ENCODE measurements at regions not wholly inside any gene's neighbourhood (a gene's known extent, or its start where the extent isn't known, plus 50 kb on each side); places are given as distances from the start of the nearest gene placed in this dataset.

DNA sequence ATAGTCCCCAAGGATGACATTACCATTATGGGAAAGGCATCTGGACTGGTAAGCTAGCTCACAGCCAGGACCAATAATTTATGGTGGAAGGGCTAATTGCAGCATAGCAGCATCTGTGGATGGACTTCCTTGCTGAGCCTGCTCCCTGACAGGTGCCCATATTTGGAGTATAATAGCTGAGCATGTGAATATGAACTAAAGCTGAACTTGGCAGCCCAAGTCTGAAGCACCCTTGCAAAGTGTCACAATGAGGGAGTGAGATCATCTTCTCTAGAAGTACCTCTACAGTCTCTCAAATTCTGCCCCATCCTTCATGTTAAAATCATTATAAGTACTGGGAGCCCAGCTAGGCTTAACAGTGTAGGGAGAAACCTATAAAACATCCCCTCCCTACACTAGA, 128.2 kb upstream of the INPP4B start:
- Histone ChIP-seq H3K9me3 (ENCODE audit: control insufficient read depth in 1 of 2, low read length in 2 of 2) (no peaks in the 10 kb centered on the region), H3K36me3 (ENCODE audit: control insufficient read depth in 1 of 2, insufficient read depth in 2 of 2, low read length in 2 of 2) (no peaks in the 10 kb centered on the region), H3K4me3 (ENCODE audit: low read depth in 1 of 2, low read length in 2 of 2) (no peak overlapping the region), H3K27ac (ENCODE audit: low read length) (no peak overlapping the region), H3K4me1 (ENCODE audit: control insufficient read depth in 1 of 2, insufficient read depth in 2 of 2, low read length in 2 of 2) (no peaks in the 10 kb centered on the region), H3K27me3 (ENCODE audit: low read depth, low read length) (no peaks in the 10 kb centered on the region)

GRCh38 chr4:142975618-142976017, 129.5 kb upstream of the INPP4B start:
- H3K36me3 ChIP-seq (ENCODE audit: control insufficient read depth in 1 of 2, insufficient read depth in 2 of 2, low read length in 2 of 2) = no peaks in the 10 kb centered on the region
- H3K27me3 ChIP-seq (ENCODE audit: low read depth, low read length) = no peaks in the 10 kb centered on the region
- no peaks in the 10 kb centered on the region for H3K9me3 ChIP-seq (ENCODE audit: control insufficient read depth in 1 of 2, low read length in 2 of 2)
- H3K27ac ChIP-seq (ENCODE audit: low read length) = no peak overlapping the region
- H3K4me1 ChIP-seq (ENCODE audit: control insufficient read depth in 1 of 2, insufficient read depth in 2 of 2, low read length in 2 of 2) = no peaks in the 10 kb centered on the region
- H3K4me3 ChIP-seq (ENCODE audit: low read depth in 1 of 2, low read length in 2 of 2) = no peak overlapping the region

GRCh38 chr4:142976482-142976881, 130.4 kb upstream of the INPP4B start:
- no peaks in the 10 kb centered on the region for H3K27me3 ChIP-seq (ENCODE audit: low read depth, low read length)
- H3K9me3 ChIP-seq (ENCODE audit: control insufficient read depth in 1 of 2, low read length in 2 of 2) = no peaks in the 10 kb centered on the region

DNA sequence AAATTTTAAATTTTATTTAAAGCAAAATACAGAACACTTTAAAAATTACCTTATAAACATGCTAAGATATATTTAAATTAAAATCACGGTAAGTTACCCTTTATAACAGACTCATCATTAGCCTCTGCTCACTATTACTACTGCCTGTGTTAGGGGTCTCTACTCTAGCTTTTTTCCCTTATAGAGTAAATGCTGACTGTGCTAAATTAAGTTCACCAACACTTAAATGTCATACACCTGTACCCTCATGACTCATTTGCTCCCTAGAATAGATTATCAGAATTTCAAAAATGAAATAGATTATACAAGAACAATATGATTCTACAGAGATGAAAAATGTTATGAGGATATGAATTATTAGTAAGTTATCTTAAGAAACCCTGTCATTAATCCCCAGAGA, 131.1 kb upstream of the INPP4B start:
- H3K4me3 ChIP-seq (ENCODE audit: low read depth in 1 of 2, low read length in 2 of 2) = no peak overlapping the region
- H3K27ac ChIP-seq (ENCODE audit: low read length) = no peak overlapping the region
- H3K9me3 ChIP-seq (ENCODE audit: control insufficient read depth in 1 of 2, low read length in 2 of 2) = no peaks in the 10 kb centered on the region
- H3K27me3 ChIP-seq (ENCODE audit: low read depth, low read length) = no peaks in the 10 kb centered on the region
- H3K4me1 ChIP-seq (ENCODE audit: control insufficient read depth in 1 of 2, insufficient read depth in 2 of 2, low read length in 2 of 2) = no peaks in the 10 kb centered on the region
- H3K36me3 ChIP-seq (ENCODE audit: control insufficient read depth in 1 of 2, insufficient read depth in 2 of 2, low read length in 2 of 2) = no peaks in the 10 kb centered on the region

More at GRCh38 chr4:142976482-142976881, 130.4 kb upstream of the INPP4B start:
- no peak overlapping the region for H3K4me3 ChIP-seq (ENCODE audit: low read depth in 1 of 2, low read length in 2 of 2)
- H3K4me1 ChIP-seq (ENCODE audit: control insufficient read depth in 1 of 2, insufficient read depth in 2 of 2, low read length in 2 of 2) = no peaks in the 10 kb centered on the region
- H3K27ac ChIP-seq (ENCODE audit: low read length) = no peak overlapping the region
- no peaks in the 10 kb centered on the region for H3K36me3 ChIP-seq (ENCODE audit: control insufficient read depth in 1 of 2, insufficient read depth in 2 of 2, low read length in 2 of 2)

DNA sequence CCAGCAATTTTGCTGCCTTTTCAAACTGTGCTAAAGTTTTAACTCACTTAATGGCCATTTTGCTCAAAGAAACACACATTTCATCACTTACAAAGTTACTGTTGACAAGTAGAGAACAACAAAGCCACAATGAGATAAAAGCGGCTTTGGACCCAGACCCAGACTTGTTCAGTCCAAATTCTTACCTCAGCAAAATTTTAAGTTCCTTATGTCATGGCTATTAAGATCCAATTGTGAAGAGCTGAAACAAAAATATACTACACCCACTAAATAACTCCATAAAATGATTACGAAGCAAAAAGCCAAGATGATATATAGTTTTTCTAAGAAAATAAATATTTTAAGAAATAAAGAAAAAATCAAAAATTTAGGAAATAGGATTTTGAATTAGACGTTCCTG, 137.0 kb upstream of the INPP4B start:
- Histone ChIP-seq H3K27me3 (ENCODE audit: low read depth, low read length) (no peaks in the 10 kb centered on the region), H3K4me3 (ENCODE audit: low read depth in 1 of 2, low read length in 2 of 2) (no peak overlapping the region), H3K9me3 (ENCODE audit: control insufficient read depth in 1 of 2, low read length in 2 of 2) (no peaks in the 10 kb centered on the region), H3K4me1 (ENCODE audit: control insufficient read depth in 1 of 2, insufficient read depth in 2 of 2, low read length in 2 of 2) (no peaks in the 10 kb centered on the region), H3K27ac (ENCODE audit: low read length) (no peak overlapping the region), H3K36me3 (ENCODE audit: control insufficient read depth in 1 of 2, insufficient read depth in 2 of 2, low read length in 2 of 2) (no peaks in the 10 kb centered on the region)

- Histone ChIP-seq H3K9me3 (ENCODE audit: control insufficient read depth in 1 of 2, low read length in 2 of 2) (no peaks in the 10 kb centered on the region), H3K36me3 (ENCODE audit: control insufficient read depth in 1 of 2, insufficient read depth in 2 of 2, low read length in 2 of 2) (no peaks in the 10 kb centered on the region), H3K4me3 (ENCODE audit: low read depth in 1 of 2, low read length in 2 of 2) (no peak overlapping the region), H3K27ac (ENCODE audit: low read length) (no peak overlapping the region), H3K27me3 (ENCODE audit: low read depth, low read length) (no peaks in the 10 kb centered on the region), H3K4me1 (ENCODE audit: control insufficient read depth in 1 of 2, insufficient read depth in 2 of 2, low read length in 2 of 2) (no peaks in the 10 kb centered on the region)
Measured at GRCh38 chr4:142983589-142983988, 137.5 kb upstream of the INPP4B start.

GRCh38 chr4:142984871-142985585, 138.9 kb upstream of the INPP4B start:
- Histone ChIP-seq H3K27me3 (ENCODE audit: low read depth, low read length) (no peaks in the 10 kb centered on the region), H3K9me3 (ENCODE audit: control insufficient read depth in 1 of 2, low read length in 2 of 2) (no peaks in the 10 kb centered on the region), H3K4me1 (ENCODE audit: control insufficient read depth in 1 of 2, insufficient read depth in 2 of 2, low read length in 2 of 2) (no peaks in the 10 kb centered on the region), H3K4me3 (ENCODE audit: low read depth in 1 of 2, low read length in 2 of 2) (no peak overlapping the region), H3K36me3 (ENCODE audit: control insufficient read depth in 1 of 2, insufficient read depth in 2 of 2, low read length in 2 of 2) (no peaks in the 10 kb centered on the region), H3K27ac (ENCODE audit: low read length) (no peak overlapping the region)

DNA sequence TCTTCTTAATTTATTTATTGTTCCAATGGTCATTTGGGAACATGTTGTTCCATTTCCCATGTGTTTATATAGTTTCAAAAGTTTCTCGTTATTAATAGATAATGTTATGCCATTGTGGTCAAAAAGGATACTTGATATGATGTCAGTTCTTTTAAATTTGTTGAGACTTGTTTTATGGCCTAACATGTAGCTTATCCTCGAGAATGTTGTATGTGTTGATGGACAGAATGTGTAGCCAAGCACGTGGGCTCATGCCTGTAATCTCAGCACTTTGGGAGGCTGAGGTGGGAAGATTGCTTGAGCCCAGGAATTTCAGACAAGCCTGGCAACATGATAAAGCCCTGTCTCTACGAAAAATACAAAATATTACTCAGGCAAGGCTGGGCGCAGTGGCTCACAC, 168.5 kb upstream of the USP38 start:
- no peaks in the 10 kb centered on the region for H3K4me1 ChIP-seq (ENCODE audit: control insufficient read depth in 1 of 2, insufficient read depth in 2 of 2, low read length in 2 of 2)
- no peak overlapping the region for H3K4me3 ChIP-seq (ENCODE audit: low read depth in 1 of 2, low read length in 2 of 2)
- no peaks in the 10 kb centered on the region for H3K27me3 ChIP-seq (ENCODE audit: low read depth, low read length)
- no peak overlapping the region for H3K27ac ChIP-seq (ENCODE audit: low read length)
- H3K9me3 ChIP-seq (ENCODE audit: control insufficient read depth in 1 of 2, low read length in 2 of 2) = peaks cover 3 to 13% of the 10 kb centered on the region in 2 donors
- H3K36me3 ChIP-seq (ENCODE audit: control insufficient read depth in 1 of 2, insufficient read depth in 2 of 2, low read length in 2 of 2) = no peaks in the 10 kb centered on the region

DNA sequence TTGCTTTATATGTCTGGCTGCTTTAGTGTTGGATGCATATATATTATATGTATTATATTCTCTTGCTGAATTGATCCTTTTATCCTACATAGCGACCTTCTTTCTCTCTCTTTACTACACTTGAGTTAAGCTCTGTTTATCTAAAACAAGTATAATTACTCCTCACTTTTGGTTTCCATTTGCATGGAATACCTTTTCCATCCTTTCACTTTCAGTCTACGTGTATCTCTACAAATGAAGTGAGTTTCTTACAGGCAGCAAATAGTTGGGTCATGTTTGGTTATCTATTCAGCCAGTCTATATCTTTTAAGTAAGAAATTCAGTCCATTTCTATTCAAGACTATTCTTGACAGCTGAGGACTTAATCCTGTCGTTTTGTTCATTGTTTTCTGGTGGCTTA, 167.5 kb upstream of the USP38 start:
- H3K27ac ChIP-seq (ENCODE audit: low read length) = no peak overlapping the region
- no peak overlapping the region for H3K4me3 ChIP-seq (ENCODE audit: low read depth in 1 of 2, low read length in 2 of 2)
- H3K27me3 ChIP-seq (ENCODE audit: low read depth, low read length) = no peaks in the 10 kb centered on the region
- no peaks in the 10 kb centered on the region for H3K36me3 ChIP-seq (ENCODE audit: control insufficient read depth in 1 of 2, insufficient read depth in 2 of 2, low read length in 2 of 2)
- H3K4me1 ChIP-seq (ENCODE audit: control insufficient read depth in 1 of 2, insufficient read depth in 2 of 2, low read length in 2 of 2) = no peaks in the 10 kb centered on the region
- H3K9me3 ChIP-seq (ENCODE audit: control insufficient read depth in 1 of 2, low read length in 2 of 2) = peaks cover 3 to 9% of the 10 kb centered on the region in 2 donors

- Histone ChIP-seq H3K4me3 (ENCODE audit: low read depth in 1 of 2, low read length in 2 of 2) (no peak overlapping the region), H3K27me3 (ENCODE audit: low read depth, low read length) (no peaks in the 10 kb centered on the region), H3K36me3 (ENCODE audit: control insufficient read depth in 1 of 2, insufficient read depth in 2 of 2, low read length in 2 of 2) (no peaks in the 10 kb centered on the region), H3K4me1 (ENCODE audit: control insufficient read depth in 1 of 2, insufficient read depth in 2 of 2, low read length in 2 of 2) (no peaks in the 10 kb centered on the region), H3K9me3 (ENCODE audit: control insufficient read depth in 1 of 2, low read length in 2 of 2) (peaks cover 3% of the 10 kb centered on the region in 2 donors), H3K27ac (ENCODE audit: low read length) (no peak overlapping the region)
Measured at GRCh38 chr4:143019351-143019750, 165.4 kb upstream of the USP38 start.

DNA sequence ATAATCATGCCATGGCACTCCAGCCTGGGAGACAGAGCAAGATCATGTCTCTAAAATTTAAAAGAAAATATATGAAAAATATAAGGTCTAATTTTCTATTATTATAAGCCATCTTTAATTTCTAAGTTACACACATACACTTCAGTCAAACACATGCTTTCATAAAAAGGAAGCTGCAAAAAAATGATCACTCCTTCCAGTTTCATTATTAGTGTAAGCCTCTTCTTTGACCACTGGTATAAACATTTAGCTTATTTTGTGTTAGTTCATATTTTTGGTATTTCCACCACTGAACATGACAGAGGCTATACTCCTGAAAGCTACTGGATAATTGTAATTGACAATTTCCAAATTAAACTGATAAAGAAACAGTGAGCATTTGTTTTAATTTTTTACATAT, 163.3 kb upstream of the USP38 start:
- Histone ChIP-seq H3K4me3 (ENCODE audit: low read depth in 1 of 2, low read length in 2 of 2) (no peak overlapping the region), H3K27ac (ENCODE audit: low read length) (no peak overlapping the region), H3K9me3 (ENCODE audit: control insufficient read depth in 1 of 2, low read length in 2 of 2) (peaks cover 3% of the 10 kb centered on the region in 2 donors), H3K36me3 (ENCODE audit: control insufficient read depth in 1 of 2, insufficient read depth in 2 of 2, low read length in 2 of 2) (no peaks in the 10 kb centered on the region), H3K27me3 (ENCODE audit: low read depth, low read length) (no peaks in the 10 kb centered on the region), H3K4me1 (ENCODE audit: control insufficient read depth in 1 of 2, insufficient read depth in 2 of 2, low read length in 2 of 2) (peaks cover 0 to 9% of the 10 kb centered on the region in 2 donors)

Data from muscle layer of duodenum (tissue), 2 donors.